Nucleus accumbens (tissue), 56 donors: ENCODE measurements at regions not wholly inside any gene's neighbourhood (a gene's known extent, or its start where the extent isn't known, plus 50 kb on each side); places are given as distances from the start of the nearest gene placed in this dataset.

Experiments
- DNase-seq, 56 donors: peaks; one replicate each; lab custom pipeline; 2025; lab: John Stamatoyannopoulos, UW

- peak in 32 of 56 donors; percentile 3 to 69 (median 24) for DNase-seq
Measured at GRCh38 chr20:48175261-48175660, 390.0 kb upstream of the SULF2 start.

GRCh38 chr20:48172357-48172702 is 387.0 kb upstream of the SULF2 start:
- DNase-seq, result no peak

- no peak for DNase-seq
Measured at GRCh38 chr20:48171626-48172356, 386.5 kb upstream of the SULF2 start.

- DNase-seq, result no peak
Measured at GRCh38 chr20:48171071-48171470, 385.8 kb upstream of the SULF2 start.

GRCh38 chr20:48170625-48171024 is 385.3 kb upstream of the SULF2 start:
- DNase-seq, result no peak

- DNase-seq, result no peak
Measured at GRCh38 chr20:48169650-48170225, 384.5 kb upstream of the SULF2 start.

GRCh38 chr20:48166082-48166835 is 381.0 kb upstream of the SULF2 start:
- no peak for DNase-seq

- DNase-seq, result no peak
Measured at GRCh38 chr20:48165401-48165685, 380.1 kb upstream of the SULF2 start.

- DNase-seq, result no peak
Measured at GRCh38 chr20:48164566-48165400, 379.5 kb upstream of the SULF2 start.

GRCh38 chr20:48164034-48164433 is 378.8 kb upstream of the SULF2 start:
- no peak for DNase-seq

- no peak for DNase-seq
Measured at GRCh38 chr20:48163505-48163904, 378.2 kb upstream of the SULF2 start.

- DNase-seq, result no peak
Measured at GRCh38 chr20:48162621-48163020, 377.3 kb upstream of the SULF2 start.

- DNase-seq, result peak in 1 of 56 donors; percentile 3
Measured at GRCh38 chr20:48159145-48160008, 374.1 kb upstream of the SULF2 start.

- peak in 10 of 56 donors; percentile 5 to 49 (median 20) for DNase-seq
Measured at GRCh38 chr20:48158014-48158413, 372.7 kb upstream of the SULF2 start.

GRCh38 chr20:48156951-48157700 is 371.8 kb upstream of the SULF2 start:
- DNase-seq, result no peak

GRCh38 chr20:48156521-48156920 is 371.2 kb upstream of the SULF2 start:
- no peak for DNase-seq

- DNase-seq, result peak in 45 of 56 donors; percentile 5 to 82 (median 37)
Measured at GRCh38 chr20:48155268-48155667, 370.0 kb upstream of the SULF2 start.

GRCh38 chr20:48154040-48154765 is 368.9 kb upstream of the SULF2 start:
- no peak for DNase-seq

GRCh38 chr20:48153523-48153922 is 368.2 kb upstream of the SULF2 start:
- peak in 23 of 56 donors; percentile 3 to 51 (median 26) for DNase-seq
